ENCODE measurements at regions not wholly inside any gene's neighbourhood (a gene's known extent, or its start where the extent isn't known, plus 50 kb on each side); places are given as distances from the start of the nearest gene placed in this dataset.

GRCh38 chr9:90979639-90980038 is 178.0 kb downstream of the SYK start:
- ATAC-seq: no peak
- no peak for DNase-seq

DNA sequence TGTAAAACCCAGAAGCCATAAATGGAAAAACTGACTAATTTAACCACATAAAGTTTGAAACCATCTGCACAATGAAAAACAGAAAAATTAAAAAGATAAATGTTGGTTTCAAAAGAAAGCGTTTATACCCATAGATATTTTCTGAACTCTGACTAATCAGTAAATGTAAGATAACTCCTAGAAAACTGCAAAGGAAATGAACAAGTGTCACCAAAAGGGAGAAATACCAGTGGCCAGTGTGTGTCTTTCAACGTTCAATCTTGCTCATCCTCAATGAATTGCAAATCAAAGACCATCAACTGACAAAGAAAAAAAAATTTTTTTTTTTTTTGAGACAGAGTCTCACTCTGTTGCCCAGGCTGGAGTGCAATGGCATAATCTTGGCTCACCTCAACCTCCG is 180.1 kb downstream of the SYK start:
- no peaks in the 10 kb centered on the region for H3K36me3 ChIP-seq
- no peaks in the 10 kb centered on the region for H3K4me1 ChIP-seq
- DNase-seq (no peak), ATAC-seq (no peak)
- no peak overlapping the region for H3K27ac ChIP-seq
- intact Hi-C loops (cut with DNase I): no loop called here
- no peaks in the 10 kb centered on the region for H3K27me3 ChIP-seq
- no peak for TF ChIP-seq CTCF (IDR thresholded peaks at IDR 0.05)
- H3K9me3 ChIP-seq: no peaks in the 10 kb centered on the region
- no peak overlapping the region for H3K4me3 ChIP-seq

More at GRCh38 chr9:90979639-90980038, 178.0 kb downstream of the SYK start:
- Histone ChIP-seq H3K9me3 (no peaks in the 10 kb centered on the region), H3K27ac (no peak overlapping the region), H3K27me3 (no peaks in the 10 kb centered on the region), H3K36me3 (no peaks in the 10 kb centered on the region), H3K4me1 (no peaks in the 10 kb centered on the region), H3K4me3 (no peak overlapping the region)
- no peak for TF ChIP-seq CTCF (IDR thresholded peaks at IDR 0.05)
- intact Hi-C loops (cut with DNase I): no loop called here

DNA sequence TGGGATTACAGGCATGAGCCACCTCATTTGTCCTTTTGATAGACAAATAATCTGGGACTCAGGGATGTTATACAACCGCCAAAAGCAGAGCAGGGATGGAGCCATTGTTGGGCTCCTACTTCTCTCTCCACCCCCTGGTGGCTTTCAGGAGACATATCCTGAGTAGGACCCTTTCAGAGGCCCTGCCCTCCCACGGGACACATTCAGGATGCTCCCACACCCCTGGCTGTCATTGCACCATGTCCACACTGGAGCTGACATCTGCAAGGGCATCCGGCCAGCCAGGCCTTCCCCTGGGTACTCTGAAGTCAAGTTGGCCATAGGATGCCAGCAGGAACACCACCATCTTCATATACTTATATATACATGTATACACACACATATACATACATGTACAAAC is 181.8 kb downstream of the SYK start:
- TF ChIP-seq CTCF (IDR thresholded peaks at IDR 0.05): no peak
- ATAC-seq: peak; percentile 22
- Histone ChIP-seq H3K27ac (no peak overlapping the region), H3K4me3 (no peak overlapping the region), H3K36me3 (no peaks in the 10 kb centered on the region), H3K4me1 (no peaks in the 10 kb centered on the region), H3K27me3 (no peaks in the 10 kb centered on the region), H3K9me3 (no peaks in the 10 kb centered on the region)
- intact Hi-C loops (cut with DNase I): no loop called here
- no peak for DNase-seq

- Histone ChIP-seq H3K36me3 (no peaks in the 10 kb centered on the region), H3K4me3 (no peak overlapping the region), H3K27ac (no peak overlapping the region), H3K9me3 (no peaks in the 10 kb centered on the region), H3K27me3 (no peaks in the 10 kb centered on the region), H3K4me1 (no peaks in the 10 kb centered on the region)
- no peak for ATAC-seq
- intact Hi-C loops (cut with DNase I): no loop called here
- TF ChIP-seq CTCF (IDR thresholded peaks at IDR 0.05): no peak
- no peak for DNase-seq
These were observed 184.0 kb downstream of the SYK start for GRCh38 chr9:90985631-90986030.

DNA sequence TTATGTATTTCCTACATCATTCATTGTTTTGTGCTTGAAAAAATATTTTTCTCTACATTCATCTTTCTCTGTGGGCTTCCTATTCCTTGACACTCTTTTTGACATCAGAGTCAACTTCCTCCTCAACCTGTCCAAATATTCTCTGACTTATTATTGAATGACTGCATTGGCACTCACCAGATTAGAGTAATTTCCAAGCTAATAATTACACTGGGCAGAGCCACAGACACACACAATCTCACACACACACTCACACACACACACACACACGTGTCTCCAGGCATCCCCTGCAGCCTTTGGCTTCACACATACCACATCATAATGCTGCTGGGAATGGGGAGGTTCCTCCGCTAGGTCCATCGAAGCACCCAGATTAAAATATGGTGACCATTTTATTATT is 184.5 kb downstream of the SYK start:
- no peak for TF ChIP-seq CTCF (IDR thresholded peaks at IDR 0.05)
- no peaks in the 10 kb centered on the region for H3K27me3 ChIP-seq
- DNase-seq (no peak), ATAC-seq (no peak)
- H3K27ac ChIP-seq: no peak overlapping the region
- no peak overlapping the region for H3K4me3 ChIP-seq
- H3K4me1 ChIP-seq: no peaks in the 10 kb centered on the region
- no peaks in the 10 kb centered on the region for H3K9me3 ChIP-seq
- intact Hi-C loops (cut with DNase I): no loop called here
- no peaks in the 10 kb centered on the region for H3K36me3 ChIP-seq

GRCh38 chr9:90987566-90987965 is 185.9 kb downstream of the SYK start:
- Histone ChIP-seq H3K9me3 (no peaks in the 10 kb centered on the region), H3K36me3 (no peaks in the 10 kb centered on the region), H3K27me3 (no peaks in the 10 kb centered on the region), H3K4me1 (no peaks in the 10 kb centered on the region), H3K27ac (no peak overlapping the region), H3K4me3 (no peak overlapping the region)
- TF ChIP-seq CTCF (IDR thresholded peaks at IDR 0.05): no peak
- ATAC-seq (no peak), DNase-seq (no peak)
- intact Hi-C loops (cut with DNase I): no loop called here
